Mesendoderm (in vitro differentiated cells): ENCODE measurements at regions not wholly inside any gene's neighbourhood (a gene's known extent, or its start where the extent isn't known, plus 50 kb on each side); places are given as distances from the start of the nearest gene placed in this dataset.
A peak's percentile ranks its signal among the peaks of the same experiment; 100 is the strongest.

Experiments used
- DNase-seq: peaks from one replicate; pipeline ENCODE4 v3.0.0; 2013
- H2AK5ac ChIP-seq: 2 replicates; pipeline ENCODE4 v1.6.1; 2013; ENCODE audit warnings: low read length, inconsistent platforms
- H2BK120ac ChIP-seq: 2 replicates; pipeline ENCODE4 v1.6.1; 2013; ENCODE audit warnings: low read depth, mild to moderate bottlenecking, low read length, moderate library complexity, mixed read lengths
- H2BK15ac ChIP-seq: replicated peaks from 2 replicates; pipeline ENCODE4 v1.6.1; 2013; ENCODE audit warnings: low read depth, mild to moderate bottlenecking, moderate library complexity
- H2BK5ac ChIP-seq: 2 replicates; pipeline ENCODE4 v1.6.1; 2013; ENCODE audit warnings: low read length, inconsistent platforms
- H3K18ac ChIP-seq: 2 replicates; pipeline ENCODE4 v1.6.1; 2013; ENCODE audit warnings: mild to moderate bottlenecking, low read length, mixed read lengths
- H3K23ac ChIP-seq: one replicate; pipeline ENCODE4 v1.6.1; 2013; ENCODE audit warnings: low read length
- H3K27ac ChIP-seq: 2 replicates; pipeline ENCODE4 v1.5.1; 2013; ENCODE audit warnings: low read depth, mild to moderate bottlenecking, inconsistent platforms, low read length, moderate library complexity
- H3K27me3 ChIP-seq: 2 replicates; pipeline ENCODE4 v1.6.1; 2013; ENCODE audit warnings: low read length, control low read depth, mild to moderate bottlenecking, inconsistent platforms; ENCODE audit not compliant: insufficient read depth, poor library complexity
- H3K36me3 ChIP-seq: 2 replicates; pipeline ENCODE4 v1.6.1; 2013; ENCODE audit warnings: low read length, inconsistent platforms; ENCODE audit not compliant: control insufficient read depth, insufficient read depth
- H3K4ac ChIP-seq: one replicate; pipeline ENCODE4 v1.6.1; 2013; ENCODE audit warnings: low read depth, mild to moderate bottlenecking, low read length, moderate library complexity
- H3K4me1 ChIP-seq: 2 replicates; pipeline ENCODE4 v1.6.1; 2013; ENCODE audit warnings: low read depth, low read length, inconsistent platforms; ENCODE audit not compliant: control insufficient read depth
- H3K4me2 ChIP-seq: 2 replicates; pipeline ENCODE4 v1.6.1; 2013; ENCODE audit warnings: low read length
- H3K4me3 ChIP-seq: 2 replicates; pipeline ENCODE4 v1.5.1; 2013; ENCODE audit warnings: mild to moderate bottlenecking, low read length
- H3K56ac ChIP-seq: one replicate; pipeline ENCODE4 v1.6.1; 2013; ENCODE audit warnings: low read length
- H3K79me1 ChIP-seq: 2 replicates; pipeline ENCODE4 v1.6.1; 2013; ENCODE audit warnings: low read length, inconsistent platforms
- H3K79me2 ChIP-seq: 2 replicates; pipeline ENCODE4 v1.6.1; 2013; ENCODE audit warnings: mild to moderate bottlenecking, low read length; ENCODE audit not compliant: control insufficient read depth, insufficient read depth
- H3K9ac ChIP-seq: 2 replicates; pipeline ENCODE4 v1.6.1; 2013; ENCODE audit warnings: low read length, inconsistent platforms
- H4K5ac ChIP-seq: one replicate; pipeline ENCODE4 v1.6.1; 2013; ENCODE audit warnings: low read length
- H4K8ac ChIP-seq: one replicate; pipeline ENCODE4 v1.6.1; 2013; ENCODE audit warnings: low read depth, mild to moderate bottlenecking, control low read depth, low read length, moderate library complexity
- WGBS: extraction: QIAGEN DNeasy Blood & Tissue Kit; methylation state at CpG from one replicate; pipeline ENCODE4 v1.1.7; 2013; ENCODE audit warnings: low lambda C conversion rate, missing lambda C conversion rate; ENCODE audit not compliant: insufficient coverage; ENCODE audit errors: extremely low coverage; 5-methylcytosine and 5-hydroxymethylcytosine counted together

DNA sequence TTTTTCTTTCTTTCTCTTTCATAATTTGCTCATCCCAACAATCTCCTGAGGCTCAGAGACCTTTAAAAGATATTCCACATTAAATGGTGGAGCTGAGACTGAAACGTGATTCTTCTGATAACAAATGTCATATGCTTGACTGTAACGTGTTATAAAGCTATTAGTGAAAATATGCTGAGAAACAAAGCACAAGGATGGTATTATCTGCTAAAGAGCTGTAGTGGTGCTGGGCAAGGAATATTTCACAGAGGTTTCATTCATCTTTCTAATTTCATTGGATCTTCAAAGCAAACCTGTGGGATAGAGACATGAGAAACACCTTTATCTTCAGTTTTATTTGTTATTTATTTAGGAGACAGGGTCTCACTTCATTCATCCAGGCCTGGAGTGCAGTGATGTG is 98.1 kb upstream of the WLS start:
- no peak overlapping the region for H3K27ac ChIP-seq
- H4K5ac ChIP-seq: no peak overlapping the region

DNA sequence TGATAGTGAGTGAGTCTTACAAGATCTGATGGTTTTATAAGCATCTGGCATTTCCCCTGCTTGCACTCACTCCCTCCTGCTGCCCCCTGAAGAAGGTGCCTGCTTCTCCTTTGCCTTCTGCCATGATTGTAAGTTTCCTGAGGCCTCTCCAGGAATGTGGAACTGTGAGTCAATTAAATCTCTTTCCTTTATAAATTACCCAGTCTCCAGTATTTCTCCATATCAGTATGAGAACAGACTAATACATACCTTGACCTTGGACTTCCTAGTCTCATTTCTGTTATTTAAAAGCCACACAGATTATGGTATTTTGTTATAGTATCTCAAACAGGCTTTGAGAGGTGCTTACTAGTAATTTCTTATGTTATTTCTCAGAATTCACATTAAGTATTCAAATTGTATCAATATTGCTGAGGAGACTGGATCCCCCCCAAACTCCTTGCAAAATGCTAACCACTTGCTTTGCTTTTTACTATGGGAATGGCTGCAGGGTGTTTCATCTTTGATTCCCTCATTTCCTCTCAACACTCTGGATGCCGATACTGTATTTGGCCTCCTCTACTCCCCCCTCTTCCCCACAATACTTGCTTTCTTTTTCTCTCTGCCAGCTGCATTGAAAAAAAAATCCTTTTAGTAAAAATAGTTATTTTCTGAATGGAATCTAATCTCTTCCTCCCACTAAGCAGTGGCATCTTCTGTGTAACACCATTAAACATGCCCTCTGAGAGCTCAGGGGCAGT is 96.9 kb upstream of the WLS start:
- Histone ChIP-seq H3K36me3 (no peaks in the 10 kb centered on the region), H3K9ac (no peak overlapping the region), H3K4ac (no peak overlapping the region), H3K4me2 (no peak overlapping the region), H4K5ac (no peak overlapping the region), H2AK5ac (no peak overlapping the region), H3K27me3 (no peaks in the 10 kb centered on the region), H3K23ac (no peak overlapping the region), H3K18ac (no peak overlapping the region), H3K4me1 (no peaks in the 10 kb centered on the region), H3K56ac (no peak overlapping the region), H2BK15ac (no peak overlapping the region), H3K79me2 (no peaks in the 10 kb centered on the region), H4K8ac (no peak overlapping the region), H2BK120ac (no peak overlapping the region), H3K27ac (no peak overlapping the region), H3K4me3 (no peak overlapping the region), H2BK5ac (no peak overlapping the region), H3K79me1 (no peaks in the 10 kb centered on the region)
- no peak for DNase-seq
- no CpG with 5 or more reads among the region's 1 CpG for WGBS

More for the DNA sequence above, 98.1 kb upstream of the WLS start:
- Histone ChIP-seq H3K56ac (no peak overlapping the region), H2AK5ac (no peak overlapping the region), H3K4me1 (no peaks in the 10 kb centered on the region), H3K18ac (no peak overlapping the region), H3K27me3 (no peaks in the 10 kb centered on the region), H2BK15ac (no peak overlapping the region), H3K4ac (no peak overlapping the region), H3K23ac (no peak overlapping the region), H2BK120ac (no peak overlapping the region), H3K36me3 (no peaks in the 10 kb centered on the region), H3K4me3 (no peak overlapping the region), H3K79me1 (no peaks in the 10 kb centered on the region), H3K4me2 (no peak overlapping the region), H4K8ac (no peak overlapping the region), H3K9ac (no peak overlapping the region), H2BK5ac (no peak overlapping the region), H3K79me2 (no peaks in the 10 kb centered on the region)
- no peak for DNase-seq
- no CpG with 5 or more reads among the region's 2 CpGs for WGBS

DNA sequence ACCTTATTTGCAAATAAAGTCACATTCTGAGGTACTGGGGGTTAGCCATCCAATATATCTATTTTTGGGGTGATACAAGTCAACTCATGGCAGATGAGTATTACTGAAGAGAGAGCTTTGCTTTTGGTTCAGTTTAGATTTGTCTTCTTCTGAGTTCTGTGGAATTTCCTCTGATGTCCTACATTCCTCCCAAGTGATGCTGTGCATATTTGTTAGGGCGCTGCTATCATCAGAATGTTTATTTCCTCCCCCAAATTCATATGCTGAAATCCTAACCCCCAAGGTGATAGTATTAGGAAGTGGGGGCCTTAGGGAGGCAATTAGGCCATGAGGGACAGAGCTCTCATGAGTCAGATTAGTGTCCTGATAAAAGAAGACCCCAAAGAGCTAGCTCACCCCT is 96.2 kb upstream of the WLS start:
- H3K27ac ChIP-seq: no peak overlapping the region
- no CpG with 5 or more reads among the region's 1 CpG for WGBS
- DNase-seq: no peak

DNA sequence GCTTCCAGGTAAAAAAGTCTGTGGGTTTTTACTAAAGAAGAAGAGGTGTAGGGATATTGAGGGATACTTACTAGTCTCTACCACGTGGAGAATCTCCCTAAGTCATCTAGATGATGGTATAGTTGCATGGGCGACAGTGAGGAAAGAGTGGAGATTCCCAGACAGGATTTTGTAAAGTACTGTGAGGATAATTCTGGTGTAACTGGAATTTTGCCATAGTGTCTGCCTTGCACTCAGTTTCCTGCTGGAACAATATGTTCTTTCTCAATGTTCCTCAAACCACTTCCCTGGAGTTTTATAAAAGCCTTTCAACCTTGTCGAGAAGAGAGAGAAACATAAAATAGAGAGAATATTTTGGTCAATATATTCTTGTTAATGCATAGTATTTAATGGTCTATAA is 95.1 kb upstream of the WLS start:
- H3K4me1 ChIP-seq: no peaks in the 10 kb centered on the region
- H3K4me3 ChIP-seq: no peak overlapping the region
- no peaks in the 10 kb centered on the region for H3K79me2 ChIP-seq

More for the DNA sequence above, 96.2 kb upstream of the WLS start:
- H3K4me2 ChIP-seq: no peak overlapping the region
- H3K56ac ChIP-seq: no peak overlapping the region
- no peak overlapping the region for H3K23ac ChIP-seq
- H3K9ac ChIP-seq: no peak overlapping the region
- no peak overlapping the region for H2BK120ac ChIP-seq
- no peak overlapping the region for H3K4me3 ChIP-seq
- no peak overlapping the region for H3K4ac ChIP-seq
- H3K18ac ChIP-seq: no peak overlapping the region
- H4K5ac ChIP-seq: no peak overlapping the region
- no peak overlapping the region for H2AK5ac ChIP-seq
- no peak overlapping the region for H2BK5ac ChIP-seq
- H3K27me3 ChIP-seq: no peaks in the 10 kb centered on the region
- H2BK15ac ChIP-seq: no peak overlapping the region
- no peaks in the 10 kb centered on the region for H3K4me1 ChIP-seq
- H4K8ac ChIP-seq: no peak overlapping the region
- no peaks in the 10 kb centered on the region for H3K79me2 ChIP-seq
- H3K79me1 ChIP-seq: no peaks in the 10 kb centered on the region
- no peaks in the 10 kb centered on the region for H3K36me3 ChIP-seq

DNA sequence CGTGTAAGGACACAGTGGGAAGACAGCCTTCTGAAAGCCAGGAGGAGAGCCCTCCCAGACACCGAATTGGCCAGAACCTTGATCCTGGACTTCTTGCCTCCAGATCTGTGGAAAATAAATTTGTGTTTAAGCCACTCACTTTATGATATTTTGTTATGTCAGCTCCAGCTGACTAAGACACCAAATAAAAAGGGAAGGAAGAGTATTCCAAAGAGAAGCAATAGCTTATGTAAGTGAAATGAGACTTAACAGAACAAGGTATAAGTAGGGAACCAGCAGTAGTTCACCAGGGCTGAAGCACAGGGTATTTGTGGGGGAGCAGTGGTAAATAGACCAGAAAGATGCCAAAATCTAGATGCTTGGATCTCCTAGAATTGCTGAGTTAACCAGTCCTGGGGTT is 94.2 kb upstream of the WLS start:
- no peaks in the 10 kb centered on the region for H3K4me1 ChIP-seq
- no CpG with 5 or more reads among the region's 2 CpGs for WGBS
- no peak overlapping the region for H3K56ac ChIP-seq

More for the DNA sequence above, 95.1 kb upstream of the WLS start:
- Histone ChIP-seq H3K18ac (no peak overlapping the region), H4K5ac (no peak overlapping the region), H3K27ac (no peak overlapping the region), H3K56ac (no peak overlapping the region), H3K4ac (no peak overlapping the region), H2AK5ac (no peak overlapping the region), H3K9ac (no peak overlapping the region), H3K4me2 (no peak overlapping the region), H3K79me1 (no peaks in the 10 kb centered on the region), H4K8ac (no peak overlapping the region), H2BK15ac (no peak overlapping the region), H3K23ac (peak overlapping the region; percentile 70), H2BK120ac (no peak overlapping the region), H3K36me3 (no peaks in the 10 kb centered on the region), H2BK5ac (no peak overlapping the region), H3K27me3 (no peaks in the 10 kb centered on the region)
- WGBS: no CpG with 5 or more reads among the region's 3 CpGs
- DNase-seq: no peak

DNA sequence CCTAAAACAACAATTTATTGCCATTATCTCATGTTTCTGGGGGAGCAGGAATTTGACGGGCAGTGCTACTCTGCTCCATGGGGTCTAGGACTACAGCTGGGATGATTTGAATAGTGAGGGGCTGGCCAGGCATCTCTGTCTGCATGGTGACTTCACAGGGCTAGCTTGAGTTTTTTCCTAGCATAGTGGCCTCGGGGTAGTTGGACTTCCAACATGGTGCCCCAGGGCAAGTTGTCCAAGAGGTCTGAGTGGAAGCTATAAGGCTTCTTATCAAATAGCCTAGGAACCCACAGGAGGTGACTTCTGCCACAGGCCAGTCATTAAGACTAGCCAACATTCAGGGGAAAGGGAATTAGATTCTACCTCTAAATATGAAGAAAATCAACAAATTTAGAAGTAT is 92.0 kb upstream of the WLS start:
- no peak overlapping the region for H2BK5ac ChIP-seq
- H3K18ac ChIP-seq: no peak overlapping the region
- DNase-seq: no peak
- peaks cover 3% of the 10 kb centered on the region for H3K4me1 ChIP-seq
- H3K4me2 ChIP-seq: no peak overlapping the region
- no peak overlapping the region for H3K23ac ChIP-seq
- H3K4ac ChIP-seq: no peak overlapping the region
- no peak overlapping the region for H3K9ac ChIP-seq
- H3K27ac ChIP-seq: no peak overlapping the region
- no peak overlapping the region for H3K56ac ChIP-seq
- H3K79me2 ChIP-seq: no peaks in the 10 kb centered on the region
- no peak overlapping the region for H2AK5ac ChIP-seq
- no peak overlapping the region for H2BK15ac ChIP-seq
- H3K36me3 ChIP-seq: no peaks in the 10 kb centered on the region
- no peak overlapping the region for H2BK120ac ChIP-seq
- no peaks in the 10 kb centered on the region for H3K79me1 ChIP-seq
- no peak overlapping the region for H4K8ac ChIP-seq
- no peak overlapping the region for H4K5ac ChIP-seq
- WGBS: no CpG with 5 or more reads among the region's 2 CpGs
- no peak overlapping the region for H3K4me3 ChIP-seq
- no peaks in the 10 kb centered on the region for H3K27me3 ChIP-seq

More for the DNA sequence above, 94.2 kb upstream of the WLS start:
- Histone ChIP-seq H3K9ac (no peak overlapping the region), H3K27me3 (no peaks in the 10 kb centered on the region), H2AK5ac (no peak overlapping the region), H3K18ac (no peak overlapping the region), H4K8ac (no peak overlapping the region), H3K4me2 (no peak overlapping the region), H3K36me3 (no peaks in the 10 kb centered on the region), H3K4ac (no peak overlapping the region), H3K79me1 (no peaks in the 10 kb centered on the region), H3K4me3 (no peak overlapping the region), H3K23ac (no peak overlapping the region), H2BK5ac (no peak overlapping the region), H2BK15ac (peak overlapping the region; percentile 13), H2BK120ac (no peak overlapping the region), H3K27ac (no peak overlapping the region), H4K5ac (no peak overlapping the region), H3K79me2 (no peaks in the 10 kb centered on the region)
- no peak for DNase-seq
